ENCODE measurements at regions not wholly inside any gene's neighbourhood (a gene's known extent, or its start where the extent isn't known, plus 50 kb on each side); places are given as distances from the start of the nearest gene placed in this dataset.
"Not testable (repeated sequence)": the region's sequence is repeated elsewhere in the genome, so short reads cannot be mapped to it uniquely, and the experiment has no call there.

GRCh38 chr4:135485371-135485770 lies 1283.8 kb upstream of the PABPC4L start:
- H3K4me1 ChIP-seq = no peaks in the 10 kb centered on the region
- H3K27me3 ChIP-seq (ENCODE audit: insufficient read depth in 3 of 3, low read length in 2 of 3) = no peaks in the 10 kb centered on the region
- H3K27ac ChIP-seq = no peak overlapping the region
- WGBS, 3 donors = 73 to 77% (median 73%) methylated on average over 4 of the region's 4 CpGs
- no peak for TF ChIP-seq CTCF (IDR thresholded peaks at IDR 0.05)
- no peaks in the 10 kb centered on the region for H3K9me3 ChIP-seq
- H3K36me3 ChIP-seq (ENCODE audit: insufficient read depth in 1 of 2, low read depth in 1 of 2) = no peaks in the 10 kb centered on the region
- ATAC-seq = no peak
- intact Hi-C loops (cut with DNase I) = no loop called here
- no peak overlapping the region for H3K4me3 ChIP-seq
- DNase-seq = no peak

GRCh38 chr4:135476272-135476671 lies 1274.7 kb upstream of the PABPC4L start:
- H3K27ac ChIP-seq = no peak overlapping the region
- TF ChIP-seq CTCF (IDR thresholded peaks at IDR 0.05) = no peak
- H3K4me3 ChIP-seq = no peak overlapping the region
- no peak for DNase-seq
- WGBS, 3 donors = 80 to 87% (median 81%) methylated on average over 2 of the region's 2 CpGs
- intact Hi-C loops (cut with DNase I) = no loop called here
- H3K27me3 ChIP-seq (ENCODE audit: insufficient read depth in 3 of 3, low read length in 2 of 3) = no peaks in the 10 kb centered on the region
- no peaks in the 10 kb centered on the region for H3K4me1 ChIP-seq
- ATAC-seq = no peak
- no peaks in the 10 kb centered on the region for H3K9me3 ChIP-seq
- no peaks in the 10 kb centered on the region for H3K36me3 ChIP-seq (ENCODE audit: insufficient read depth in 1 of 2, low read depth in 1 of 2)

GRCh38 chr4:135464311-135464710 lies 1262.7 kb upstream of the PABPC4L start:
- WGBS, 3 donors = 76 to 83% (median 79%) methylated on average over 7 of the region's 7 CpGs
- H3K27me3 ChIP-seq (ENCODE audit: insufficient read depth in 3 of 3, low read length in 2 of 3) = no peaks in the 10 kb centered on the region
- H3K4me1 ChIP-seq = no peaks in the 10 kb centered on the region
- no peak overlapping the region for H3K27ac ChIP-seq
- DNase-seq (no peak), ATAC-seq (no peak)
- no peak for TF ChIP-seq CTCF (IDR thresholded peaks at IDR 0.05)
- no peak overlapping the region for H3K4me3 ChIP-seq
- H3K36me3 ChIP-seq (ENCODE audit: insufficient read depth in 1 of 2, low read depth in 1 of 2) = no peaks in the 10 kb centered on the region
- intact Hi-C loops (cut with DNase I) = no loop called here
- no peaks in the 10 kb centered on the region for H3K9me3 ChIP-seq

GRCh38 chr4:135447598-135447997 lies 1246.0 kb upstream of the PABPC4L start:
- H3K36me3 ChIP-seq (ENCODE audit: insufficient read depth in 1 of 2, low read depth in 1 of 2); H3K27me3 ChIP-seq (ENCODE audit: insufficient read depth in 3 of 3, low read length in 2 of 3); H3K4me3 ChIP-seq; H3K27ac ChIP-seq; intact Hi-C loops (cut with DNase I); DNase-seq; ATAC-seq; H3K4me1 ChIP-seq; H3K9me3 ChIP-seq: not testable (repeated sequence)
- WGBS, 3 donors = 94 to 95% (median 95%) methylated on average over 8 to 21 of the region's 22 CpGs

GRCh38 chr4:135434936-135435335 lies 1233.3 kb upstream of the PABPC4L start:
- intact Hi-C loops (cut with DNase I) = no loop called here
- no peaks in the 10 kb centered on the region for H3K36me3 ChIP-seq (ENCODE audit: insufficient read depth in 1 of 2, low read depth in 1 of 2)
- no peak for TF ChIP-seq CTCF (IDR thresholded peaks at IDR 0.05)
- no peak overlapping the region for H3K4me3 ChIP-seq
- ATAC-seq = no peak
- WGBS, 3 donors = 72 to 81% (median 73%) methylated on average over 2 of the region's 2 CpGs
- H3K27ac ChIP-seq = no peak overlapping the region
- H3K9me3 ChIP-seq = no peaks in the 10 kb centered on the region
- no peak for DNase-seq
- H3K4me1 ChIP-seq = no peaks in the 10 kb centered on the region
- H3K27me3 ChIP-seq (ENCODE audit: insufficient read depth in 3 of 3, low read length in 2 of 3) = no peaks in the 10 kb centered on the region
